MM.1S (cell line): ENCODE measurements at regions not wholly inside any gene's neighbourhood (a gene's known extent, or its start where the extent isn't known, plus 50 kb on each side); places are given as distances from the start of the nearest gene placed in this dataset.

Source experiments
- DNase-seq: peaks from one replicate; pipeline ENCODE4 v3.0.0-alpha.2; 2015
- H2AFZ ChIP-seq: fragments of 300-600 bp; sonication (generic); 2 replicates; pipeline ENCODE4 v1.6.0; 2016; ENCODE audit warnings: antibody characterized with exemption, low read length
- H3F3A ChIP-seq: fragments of 300-600 bp; sonication (generic); 2 replicates; pipeline ENCODE4 v1.6.1; 2016; ENCODE audit warnings: mild to moderate bottlenecking, antibody characterized with exemption, low read length, moderate library complexity, mixed read lengths; ENCODE audit not compliant: insufficient read depth
- H3K27ac ChIP-seq: fragments of 300-600 bp; sonication (generic); 2 replicates; pipeline ENCODE4 v1.5.1; 2016; ENCODE audit warnings: mild to moderate bottlenecking, low read length
- H3K27me3 ChIP-seq: fragments of 300-600 bp; sonication (generic); replicated peaks from 2 replicates; pipeline ENCODE4 v1.6.0; 2016; ENCODE audit warnings: low read length; ENCODE audit not compliant: insufficient read depth
- H3K36me3 ChIP-seq: fragments of 300-600 bp; sonication (generic); replicated peaks from 2 replicates; pipeline ENCODE4 v1.6.1; 2016; ENCODE audit warnings: mild to moderate bottlenecking, low read length, mixed read lengths; ENCODE audit not compliant: insufficient read depth
- H3K4me1 ChIP-seq: fragments of 300-600 bp; sonication (generic); 2 replicates; pipeline ENCODE4 v1.6.1; 2016; ENCODE audit warnings: low read length, mixed read lengths
- H3K4me2 ChIP-seq: fragments of 300-600 bp; sonication (generic); 2 replicates; pipeline ENCODE4 v1.6.0; 2016; ENCODE audit warnings: low read depth, low read length
- H3K4me3 ChIP-seq: fragments of 300-600 bp; sonication (generic); 2 replicates; pipeline ENCODE4 v1.5.1; 2016; ENCODE audit warnings: low read length, mixed read lengths
- H3K79me2 ChIP-seq: fragments of 300-600 bp; sonication (generic); 2 replicates; pipeline ENCODE4 v1.6.1; 2016; ENCODE audit warnings: mixed run types, low read length, mixed read lengths
- H3K9ac ChIP-seq: fragments of 300-600 bp; sonication (generic); 2 replicates; pipeline ENCODE4 v1.6.1; 2016; ENCODE audit warnings: low read length, mixed read lengths
- H3K9me2 ChIP-seq: fragments of 300-600 bp; sonication (generic); replicated peaks from 2 replicates; pipeline ENCODE4 v1.6.1; 2016; ENCODE audit warnings: mild to moderate bottlenecking, low read length, mixed read lengths; ENCODE audit not compliant: insufficient read depth
- H3K9me3 ChIP-seq: fragments of 300-600 bp; sonication (generic); replicated peaks from 2 replicates; pipeline ENCODE4 v1.6.1; 2016; ENCODE audit warnings: mild to moderate bottlenecking, low read length, mixed read lengths; ENCODE audit not compliant: insufficient read depth
- H4K20me1 ChIP-seq: fragments of 300-600 bp; sonication (generic); 2 replicates; pipeline ENCODE4 v1.6.1; 2016; ENCODE audit warnings: mild to moderate bottlenecking, low read length, moderate library complexity, mixed read lengths; ENCODE audit not compliant: insufficient read depth
- EZH2 ChIP-seq: fragments of 300-600 bp; sonication (generic); optimal IDR thresholded peaks from 2 replicates; pipeline ENCODE3; 2017; ENCODE audit warnings: low read depth, mild to moderate bottlenecking, antibody characterized with exemption, low read length, mixed read lengths
- EZH2phosphoT487 ChIP-seq: fragments of 300-600 bp; sonication (generic); IDR thresholded peaks from 2 replicates; pipeline ENCODE4 v1.6.1; 2018; ENCODE audit warnings: antibody characterized with exemption, low read length
- TF ChIP-seq, protein P1 (sequence below): fragments of 300-600 bp; sonication (generic); IDR thresholded peaks from 2 replicates; pipeline ENCODE4 v1.5.1; 2016; ENCODE audit warnings: antibody characterized with exemption, low read length, mixed read lengths

DNA sequence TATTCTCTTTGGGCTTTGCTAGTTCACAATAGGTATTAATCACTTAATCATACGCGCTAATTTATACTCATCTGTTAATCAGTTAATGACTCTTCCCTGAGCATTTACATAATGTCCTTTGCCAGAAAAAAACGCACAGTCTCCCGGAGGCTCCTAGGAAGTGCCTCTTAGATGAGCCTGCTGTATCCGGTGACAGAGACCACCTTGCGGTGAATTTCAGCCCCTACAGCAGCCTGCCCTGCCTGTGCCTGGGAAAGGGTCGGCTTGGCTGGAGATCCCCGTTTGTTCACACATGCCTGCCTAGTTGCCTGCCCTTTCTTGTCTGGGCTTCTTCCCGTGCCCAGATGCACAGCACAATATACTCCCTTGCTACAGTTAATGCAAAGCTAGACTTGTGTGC lies 152.9 kb downstream of the ZBTB18 start:
- Histone ChIP-seq H2AFZ (no peak overlapping the region), H3K79me2 (no peaks in the 10 kb centered on the region), H4K20me1 (no peaks in the 10 kb centered on the region), H3F3A (no peaks in the 10 kb centered on the region), H3K4me2 (no peak overlapping the region), H3K4me3 (no peak overlapping the region), H3K9me3 (no peaks in the 10 kb centered on the region), H3K36me3 (no peaks in the 10 kb centered on the region), H3K9me2 (no peaks in the 10 kb centered on the region), H3K27ac (no peak overlapping the region), H3K9ac (no peak overlapping the region), H3K4me1 (no peaks in the 10 kb centered on the region), H3K27me3 (no peaks in the 10 kb centered on the region)
- TF ChIP-seq EZH2 (no peak), EZH2phosphoT487 (no peak)
- TF ChIP-seq, protein P1, sequence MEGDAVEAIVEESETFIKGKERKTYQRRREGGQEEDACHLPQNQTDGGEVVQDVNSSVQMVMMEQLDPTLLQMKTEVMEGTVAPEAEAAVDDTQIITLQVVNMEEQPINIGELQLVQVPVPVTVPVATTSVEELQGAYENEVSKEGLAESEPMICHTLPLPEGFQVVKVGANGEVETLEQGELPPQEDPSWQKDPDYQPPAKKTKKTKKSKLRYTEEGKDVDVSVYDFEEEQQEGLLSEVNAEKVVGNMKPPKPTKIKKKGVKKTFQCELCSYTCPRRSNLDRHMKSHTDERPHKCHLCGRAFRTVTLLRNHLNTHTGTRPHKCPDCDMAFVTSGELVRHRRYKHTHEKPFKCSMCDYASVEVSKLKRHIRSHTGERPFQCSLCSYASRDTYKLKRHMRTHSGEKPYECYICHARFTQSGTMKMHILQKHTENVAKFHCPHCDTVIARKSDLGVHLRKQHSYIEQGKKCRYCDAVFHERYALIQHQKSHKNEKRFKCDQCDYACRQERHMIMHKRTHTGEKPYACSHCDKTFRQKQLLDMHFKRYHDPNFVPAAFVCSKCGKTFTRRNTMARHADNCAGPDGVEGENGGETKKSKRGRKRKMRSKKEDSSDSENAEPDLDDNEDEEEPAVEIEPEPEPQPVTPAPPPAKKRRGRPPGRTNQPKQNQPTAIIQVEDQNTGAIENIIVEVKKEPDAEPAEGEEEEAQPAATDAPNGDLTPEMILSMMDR, result no peak
- no peak for DNase-seq

DNA sequence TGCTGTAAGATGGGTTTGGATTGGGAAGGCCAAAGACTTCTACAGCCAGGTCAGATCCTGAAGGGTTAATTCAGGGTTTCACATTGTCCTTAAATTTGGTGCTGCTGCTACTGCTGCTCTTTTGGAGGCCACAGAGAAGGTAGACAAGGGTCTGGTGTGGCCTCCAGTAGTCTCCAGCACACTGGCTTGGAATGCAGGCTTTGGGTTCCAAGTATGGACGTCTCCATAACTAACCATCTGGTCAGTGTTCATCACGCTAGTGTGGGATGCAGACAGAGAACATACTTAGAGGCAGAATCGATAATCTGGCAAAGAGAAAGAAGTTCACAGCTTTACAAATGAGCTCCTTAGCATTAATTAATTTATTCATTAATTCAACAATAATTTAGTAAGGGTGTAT lies 154.1 kb downstream of the ZBTB18 start:
- DNase-seq, result no peak
- H2AFZ ChIP-seq, result no peak overlapping the region
- TF ChIP-seq, protein P1, result no peak
- no peak for TF ChIP-seq EZH2
- TF ChIP-seq EZH2phosphoT487, result no peak
- no peaks in the 10 kb centered on the region for H3K36me3 ChIP-seq
- H4K20me1 ChIP-seq, result no peaks in the 10 kb centered on the region
- H3K79me2 ChIP-seq, result no peaks in the 10 kb centered on the region
- H3F3A ChIP-seq, result no peaks in the 10 kb centered on the region
- no peaks in the 10 kb centered on the region for H3K4me1 ChIP-seq
- H3K27me3 ChIP-seq, result no peaks in the 10 kb centered on the region
- no peaks in the 10 kb centered on the region for H3K9me2 ChIP-seq
- H3K4me3 ChIP-seq, result no peak overlapping the region
- H3K9me3 ChIP-seq, result no peaks in the 10 kb centered on the region
- H3K4me2 ChIP-seq, result no peak overlapping the region
- H3K27ac ChIP-seq, result no peak overlapping the region
- no peak overlapping the region for H3K9ac ChIP-seq

DNA sequence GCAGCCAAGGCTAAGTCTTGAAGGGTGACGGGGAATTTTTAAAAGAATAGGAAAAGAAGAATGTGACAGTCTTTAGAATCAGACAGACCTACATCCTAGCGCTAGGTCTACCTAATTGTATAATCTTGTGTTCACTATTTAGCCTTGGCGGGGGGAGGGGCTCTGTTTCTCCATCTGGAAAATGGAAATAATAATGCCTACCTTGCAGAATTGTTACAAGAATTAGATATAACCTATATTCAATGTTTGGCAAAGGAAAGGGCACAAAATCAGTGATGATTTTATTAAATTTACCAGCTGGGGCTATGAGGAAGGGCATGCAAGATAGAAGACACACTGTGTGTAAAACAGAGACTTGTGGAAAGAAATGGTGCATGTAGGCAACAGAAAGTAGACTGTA lies 154.8 kb downstream of the ZBTB18 start:
- Histone ChIP-seq H3F3A (no peaks in the 10 kb centered on the region), H4K20me1 (no peaks in the 10 kb centered on the region), H3K27me3 (no peaks in the 10 kb centered on the region), H3K4me3 (no peak overlapping the region), H2AFZ (no peak overlapping the region), H3K9me2 (no peaks in the 10 kb centered on the region), H3K4me1 (no peaks in the 10 kb centered on the region), H3K9me3 (no peaks in the 10 kb centered on the region), H3K36me3 (no peaks in the 10 kb centered on the region), H3K27ac (no peak overlapping the region), H3K4me2 (no peak overlapping the region), H3K9ac (no peak overlapping the region), H3K79me2 (no peaks in the 10 kb centered on the region)
- TF ChIP-seq EZH2 (no peak), EZH2phosphoT487 (no peak)
- TF ChIP-seq, protein P1, result no peak
- no peak for DNase-seq
